ENCODE measurements at regions not wholly inside any gene's neighbourhood (a gene's known extent, or its start where the extent isn't known, plus 50 kb on each side); places are given as distances from the start of the nearest gene placed in this dataset.

GRCh38 chr18:62455222-62455621 is 67.6 kb upstream of the ZCCHC2 start:
- Mint-ChIP-seq H3K4me3 (no peak overlapping the region), H3K27me3 (ENCODE audit: low read depth) (peaks cover 8% of the 10 kb centered on the region), H3K36me3 (ENCODE audit: low read depth) (no peaks in the 10 kb centered on the region), H3K4me1 (peaks cover 12% of the 10 kb centered on the region), H3K27ac (no peak overlapping the region), H3K9me3 (peaks cover 5% of the 10 kb centered on the region)
- no peak for TF ChIP-seq CTCF (IDR thresholded peaks at IDR 0.05; ENCODE audit: unreplicated experiment in 3 of 3)

GRCh38 chr18:62457877-62458276 is 64.9 kb upstream of the ZCCHC2 start:
- Mint-ChIP-seq H3K27me3 (ENCODE audit: low read depth) (peaks cover 5% of the 10 kb centered on the region), H3K9me3 (no peaks in the 10 kb centered on the region), H3K4me1 (no peaks in the 10 kb centered on the region), H3K27ac (no peak overlapping the region), H3K4me3 (no peak overlapping the region), H3K36me3 (ENCODE audit: low read depth) (no peaks in the 10 kb centered on the region)
- TF ChIP-seq CTCF (IDR thresholded peaks at IDR 0.05; ENCODE audit: unreplicated experiment in 3 of 3) = no peak

- Mint-ChIP-seq H3K9me3 (no peaks in the 10 kb centered on the region), H3K4me1 (no peaks in the 10 kb centered on the region), H3K4me3 (no peak overlapping the region), H3K27ac (no peak overlapping the region), H3K27me3 (ENCODE audit: low read depth) (peaks cover 3% of the 10 kb centered on the region), H3K36me3 (ENCODE audit: low read depth) (no peaks in the 10 kb centered on the region)
- TF ChIP-seq CTCF (IDR thresholded peaks at IDR 0.05; ENCODE audit: unreplicated experiment in 3 of 3) = no peak
These were observed 64.5 kb upstream of the ZCCHC2 start for GRCh38 chr18:62458346-62458745.

- no peaks in the 10 kb centered on the region for H3K4me1 Mint-ChIP-seq
These were observed 63.7 kb upstream of the ZCCHC2 start for GRCh38 chr18:62458868-62459716.

GRCh38 chr18:62460851-62461300 is 61.9 kb upstream of the ZCCHC2 start:
- Mint-ChIP-seq H3K4me1 (no peaks in the 10 kb centered on the region), H3K9me3 (peaks cover 4% of the 10 kb centered on the region), H3K27me3 (ENCODE audit: low read depth) (no peaks in the 10 kb centered on the region), H3K36me3 (ENCODE audit: low read depth) (no peaks in the 10 kb centered on the region), H3K4me3 (no peak overlapping the region), H3K27ac (no peak overlapping the region)
- TF ChIP-seq CTCF (IDR thresholded peaks at IDR 0.05; ENCODE audit: unreplicated experiment in 3 of 3) = no peak

More at GRCh38 chr18:62458868-62459716, 63.7 kb upstream of the ZCCHC2 start:
- no peak for TF ChIP-seq CTCF (IDR thresholded peaks at IDR 0.05; ENCODE audit: unreplicated experiment in 3 of 3)
- Mint-ChIP-seq H3K4me3 (no peak overlapping the region), H3K9me3 (no peaks in the 10 kb centered on the region), H3K27ac (no peak overlapping the region), H3K27me3 (ENCODE audit: low read depth) (no peaks in the 10 kb centered on the region), H3K36me3 (ENCODE audit: low read depth) (no peaks in the 10 kb centered on the region)

GRCh38 chr18:62461591-62461990 is 61.2 kb upstream of the ZCCHC2 start:
- no peaks in the 10 kb centered on the region for H3K4me1 Mint-ChIP-seq
- H3K27ac Mint-ChIP-seq = no peak overlapping the region
- peaks cover 4% of the 10 kb centered on the region for H3K9me3 Mint-ChIP-seq
- no peak for TF ChIP-seq CTCF (IDR thresholded peaks at IDR 0.05; ENCODE audit: unreplicated experiment in 3 of 3)
- H3K36me3 Mint-ChIP-seq (ENCODE audit: low read depth) = no peaks in the 10 kb centered on the region
- H3K4me3 Mint-ChIP-seq = no peak overlapping the region
- no peaks in the 10 kb centered on the region for H3K27me3 Mint-ChIP-seq (ENCODE audit: low read depth)
